Right cardiac atrium (tissue), 5 donors: ENCODE measurements at regions not wholly inside any gene's neighbourhood (a gene's known extent, or its start where the extent isn't known, plus 50 kb on each side); places are given as distances from the start of the nearest gene placed in this dataset.
"Not testable (repeated sequence)": the region's sequence is repeated elsewhere in the genome, so short reads cannot be mapped to it uniquely, and the experiment has no call there.

Experiments
- ATAC-seq, 2 donors: fragments of 200-7000 bp; cut with Tn5 transposase; one replicate each; pipeline versions ENCODE4 v1.8.0 to v1.9.1; 2020; ENCODE audit warnings: moderate library complexity in 2 of 2, mild to moderate bottlenecking in 1 of 2
- DNase-seq, 3 donors: peaks; one replicate each; pipeline ENCODE4 v3.0.0-alpha.2; 2020
- H3K27ac ChIP-seq: one replicate; pipeline ENCODE4 v1.5.1; 2013; ENCODE audit warnings: mild to moderate bottlenecking, low read length, control low read depth, moderate library complexity
- H3K27me3 ChIP-seq: one replicate; pipeline ENCODE4 v1.6.1; 2013; ENCODE audit not compliant: control insufficient read depth, insufficient read depth
- H3K4me1 ChIP-seq: one replicate; pipeline ENCODE4 v1.6.1; 2013; ENCODE audit warnings: low read length; ENCODE audit not compliant: control insufficient read depth, insufficient read depth
- H3K4me3 ChIP-seq: one replicate; pipeline ENCODE4 v1.5.1; 2013; ENCODE audit warnings: low read length, control low read depth
- H3K9me3 ChIP-seq: one replicate; pipeline ENCODE4 v1.6.1; 2013; ENCODE audit warnings: low read length; ENCODE audit not compliant: control insufficient read depth
- WGBS: extraction: QIAGEN DNeasy Blood & Tissue Kit; methylation state at CpG from one replicate; pipeline ENCODE4 v1.1.7; 2013; 5-methylcytosine and 5-hydroxymethylcytosine counted together
- intact Hi-C, 4 donors: fragments of 100-400 bp; cut with DNase I; formaldehyde crosslinking; loops; one replicate each; pipeline versions ENCODE4 v1.11.0 to v1.14.0; 2022 to 2023
- donor health status: healthy with polysubstance abuse.
- donor health status: DM: no; HTN: yes; CAD: no.
- donor health status: DM: no; HTN: no; CAD: no.
- donor health status: DM: no; HTN: yes; CAD: no; lungs with severe emphysema.
- donor health status: DM: yes; HTN: yes; CAD: no.

DNA sequence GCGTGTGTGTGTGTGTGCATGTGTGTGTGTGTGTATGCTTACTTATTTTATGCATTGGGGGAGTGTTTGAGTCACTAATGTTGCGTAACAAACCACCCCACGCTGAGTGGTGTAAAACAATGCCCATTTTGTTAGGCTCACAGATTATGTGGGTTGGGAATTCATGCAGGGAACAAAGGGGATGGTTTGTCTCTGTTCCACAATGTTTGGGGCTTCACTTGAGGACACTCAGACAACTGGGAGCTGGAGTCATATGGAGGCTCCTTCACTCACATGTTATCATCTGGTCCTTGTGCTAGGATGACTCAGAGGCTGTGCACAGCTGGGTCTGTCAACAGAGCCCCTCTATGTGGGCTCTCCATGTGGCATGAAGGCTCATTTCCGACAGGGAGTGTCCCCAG, 51.3 kb upstream of the LARGE1 start:
- Histone ChIP-seq H3K4me1 (no peaks in the 10 kb centered on the region), H3K4me3 (no peak overlapping the region), H3K27me3 (no peaks in the 10 kb centered on the region), H3K27ac (no peak overlapping the region), H3K9me3 (no peaks in the 10 kb centered on the region)
- DNase-seq (no peak), ATAC-seq (no peak)
- WGBS, result 55% methylated on average over 4 of the region's 4 CpGs
- intact Hi-C loops, result no loop called here

- Histone ChIP-seq H3K27ac (no peak overlapping the region), H3K9me3 (no peaks in the 10 kb centered on the region), H3K27me3 (no peaks in the 10 kb centered on the region), H3K4me1 (no peaks in the 10 kb centered on the region), H3K4me3 (no peak overlapping the region)
- intact Hi-C loops, result no loop called here
- ATAC-seq (no peak), DNase-seq (no peak)
- WGBS, result 85% methylated on average over 3 of the region's 3 CpGs
These were observed 55.6 kb upstream of the LARGE1 start for GRCh38 chr22:33975841-33976240.

GRCh38 chr22:33983558-33983957, 63.3 kb upstream of the LARGE1 start:
- no peaks in the 10 kb centered on the region for H3K4me1 ChIP-seq
- ATAC-seq (no peak), DNase-seq (no peak)
- H3K4me3 ChIP-seq, result no peak overlapping the region
- H3K27ac ChIP-seq, result no peak overlapping the region
- intact Hi-C loops, result no loop called here
- no peaks in the 10 kb centered on the region for H3K27me3 ChIP-seq
- H3K9me3 ChIP-seq, result no peaks in the 10 kb centered on the region

- DNase-seq, result no peak
- no peak for ATAC-seq
- Histone ChIP-seq H3K4me3 (no peak overlapping the region), H3K9me3 (no peaks in the 10 kb centered on the region), H3K27ac (no peak overlapping the region), H3K27me3 (no peaks in the 10 kb centered on the region), H3K4me1 (no peaks in the 10 kb centered on the region)
- 70% methylated on average over 3 of the region's 3 CpGs for WGBS
- intact Hi-C loops, result no loop called here
These were observed 63.9 kb upstream of the LARGE1 start for GRCh38 chr22:33984211-33984610.

DNA sequence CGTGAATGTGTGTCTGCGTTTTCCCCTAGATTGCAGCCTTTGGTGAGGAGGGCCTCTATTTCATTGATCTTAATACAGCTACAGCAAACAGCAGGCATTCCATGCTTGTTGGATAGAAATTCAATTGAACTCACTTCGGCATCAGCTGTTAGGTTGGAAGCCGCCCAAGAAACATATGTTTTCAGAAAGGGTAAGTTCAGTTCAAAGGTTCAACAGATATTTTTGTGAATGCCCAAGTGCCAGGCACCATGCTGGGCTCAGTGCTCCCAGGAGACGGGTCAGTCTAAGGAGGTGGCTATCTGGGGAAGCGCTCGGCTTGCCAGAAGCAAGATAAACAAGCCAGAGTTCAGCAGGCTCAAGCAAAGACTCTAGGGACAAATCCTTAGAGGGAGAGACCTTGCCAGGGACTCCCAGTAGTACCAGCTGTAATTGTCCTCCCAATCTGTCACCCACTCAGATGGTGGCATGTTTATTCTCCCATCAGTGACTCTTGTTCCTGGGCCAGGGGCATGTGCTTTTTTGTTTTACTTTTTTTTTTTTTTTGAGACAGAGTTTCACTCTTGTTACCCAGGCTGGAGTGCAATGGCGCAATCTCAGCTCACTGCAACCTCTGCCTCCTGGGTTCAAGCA, 64.5 kb upstream of the LARGE1 start:
- intact Hi-C loops, result no loop called here
- Histone ChIP-seq H3K27ac (no peak overlapping the region), H3K9me3 (no peaks in the 10 kb centered on the region), H3K4me1 (no peaks in the 10 kb centered on the region), H3K4me3 (no peak overlapping the region), H3K27me3 (no peaks in the 10 kb centered on the region)
- WGBS, result 43% methylated on average over 8 of the region's 8 CpGs
- no peak for DNase-seq
- ATAC-seq, result no peak

GRCh38 chr22:33985506-33985905, 65.2 kb upstream of the LARGE1 start:
- Histone ChIP-seq H3K4me1 (no peaks in the 10 kb centered on the region), H3K9me3 (no peaks in the 10 kb centered on the region), H3K4me3 (no peak overlapping the region), H3K27me3 (no peaks in the 10 kb centered on the region), H3K27ac (no peak overlapping the region)
- WGBS, result 73% methylated on average over 4 of the region's 4 CpGs
- DNase-seq (no peak), ATAC-seq (no peak)
- intact Hi-C loops, result no loop called here

- no peak for DNase-seq
- no peaks in the 10 kb centered on the region for H3K27me3 ChIP-seq
- intact Hi-C loops, result no loop called here
- no peaks in the 10 kb centered on the region for H3K4me1 ChIP-seq
- WGBS, result 79% methylated on average over 6 of the region's 6 CpGs
- no peak overlapping the region for H3K27ac ChIP-seq
- no peaks in the 10 kb centered on the region for H3K9me3 ChIP-seq
- no peak overlapping the region for H3K4me3 ChIP-seq
- no peak for ATAC-seq
These were observed 66.0 kb upstream of the LARGE1 start for GRCh38 chr22:33986167-33986771.

DNA sequence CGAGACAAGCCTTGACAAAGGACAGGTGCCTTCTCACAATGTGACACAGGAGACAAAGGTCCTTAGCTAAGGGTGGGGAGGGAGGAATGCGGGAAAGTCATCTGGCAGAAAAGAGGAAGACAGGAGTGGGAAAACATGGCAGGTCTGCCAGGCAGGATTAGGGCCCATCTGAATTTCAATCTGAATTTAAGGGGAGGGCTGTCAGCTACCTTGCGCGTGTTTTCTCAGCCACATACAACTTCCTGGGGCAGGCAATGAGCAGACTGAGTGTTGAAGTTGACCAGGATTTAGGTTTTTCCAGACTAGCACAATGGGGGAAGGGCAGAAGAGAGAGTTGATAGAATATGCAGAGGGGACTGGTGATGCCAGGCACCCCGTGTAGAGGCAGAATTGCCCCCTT, 66.7 kb upstream of the LARGE1 start:
- no peaks in the 10 kb centered on the region for H3K9me3 ChIP-seq
- H3K27ac ChIP-seq, result no peak overlapping the region
- H3K27me3 ChIP-seq, result no peaks in the 10 kb centered on the region
- WGBS, result 31% methylated on average over 5 of the region's 5 CpGs
- no peak overlapping the region for H3K4me3 ChIP-seq
- ATAC-seq (no peak), DNase-seq (no peak)
- intact Hi-C loops, result no loop called here
- H3K4me1 ChIP-seq, result no peaks in the 10 kb centered on the region

DNA sequence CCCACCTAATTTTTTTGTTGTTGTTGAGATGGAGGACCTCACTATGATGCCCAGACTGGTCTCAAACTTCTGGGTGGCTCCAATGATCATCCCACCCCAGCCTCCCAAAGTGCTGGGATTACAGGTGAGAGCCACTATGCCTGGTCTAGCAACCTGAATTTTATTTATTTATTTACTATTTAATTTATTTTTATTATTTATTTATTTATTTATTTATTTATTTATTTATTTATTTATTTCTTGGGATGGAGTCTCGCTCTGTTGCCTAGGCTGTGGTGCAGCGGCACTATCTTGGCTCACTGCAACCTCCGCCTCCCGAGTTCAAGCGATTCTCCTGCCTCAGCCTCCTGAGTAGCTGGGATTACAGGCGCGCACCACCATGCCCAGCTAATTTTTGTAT, 69.0 kb upstream of the LARGE1 start:
- H3K9me3 ChIP-seq, intact Hi-C loops, H3K4me3 ChIP-seq, H3K27ac ChIP-seq, DNase-seq, H3K27me3 ChIP-seq, ATAC-seq, H3K4me1 ChIP-seq: not testable (repeated sequence)
- WGBS, result 96% methylated on average over 7 of the region's 7 CpGs

DNA sequence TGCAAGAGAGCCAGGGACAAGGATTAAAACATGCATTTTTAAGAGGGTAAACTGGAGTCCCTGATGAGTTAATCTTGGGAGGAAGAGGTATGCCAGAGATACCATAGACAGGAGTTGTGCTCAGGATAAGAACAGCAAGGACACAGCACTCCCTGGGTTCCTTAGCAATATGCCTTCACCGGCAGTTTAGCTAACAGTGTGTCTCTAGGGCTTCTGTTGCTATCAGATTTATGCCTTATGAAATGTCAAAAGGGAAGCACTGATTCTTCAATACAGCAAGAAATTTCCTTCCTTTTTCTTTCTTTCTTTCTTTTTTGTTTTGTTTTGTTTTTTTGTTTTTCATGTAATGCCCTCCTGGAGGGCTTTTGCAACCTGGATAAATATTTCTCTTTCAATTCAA, 71.3 kb upstream of the LARGE1 start:
- WGBS, result 40% methylated on average over 1 of the region's 1 CpG
- intact Hi-C loops, result no loop called here
- Histone ChIP-seq H3K27me3 (no peaks in the 10 kb centered on the region), H3K27ac (no peak overlapping the region), H3K4me3 (no peak overlapping the region), H3K9me3 (no peaks in the 10 kb centered on the region), H3K4me1 (no peaks in the 10 kb centered on the region)
- DNase-seq (no peak), ATAC-seq (no peak)

DNA sequence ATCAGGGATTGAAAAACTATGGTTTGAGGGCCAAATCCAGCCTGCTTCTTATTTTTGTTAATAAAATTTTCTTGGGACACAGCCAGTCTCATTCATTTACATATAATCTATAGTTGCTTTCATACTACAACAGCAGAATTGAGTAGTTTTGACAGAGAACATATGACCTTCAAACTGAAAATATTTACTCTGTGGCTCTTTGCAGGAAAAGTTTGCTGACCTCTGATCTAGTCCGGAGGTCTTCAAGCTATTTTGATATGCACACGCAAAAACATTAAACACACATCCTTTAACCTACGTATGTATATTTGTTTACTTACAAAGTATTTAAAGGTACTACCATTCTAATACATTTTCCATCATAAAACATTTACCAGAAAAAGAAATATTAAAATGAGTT, 76.5 kb upstream of the LARGE1 start:
- intact Hi-C loops, result no loop called here
- DNase-seq, result no peak
- H3K27me3 ChIP-seq, result no peaks in the 10 kb centered on the region
- ATAC-seq, result no peak
- H3K4me1 ChIP-seq, result no peaks in the 10 kb centered on the region
- H3K9me3 ChIP-seq, result no peaks in the 10 kb centered on the region
- 75% methylated on average over 3 of the region's 3 CpGs for WGBS
- no peak overlapping the region for H3K4me3 ChIP-seq
- H3K27ac ChIP-seq, result no peak overlapping the region
